HepG2 (cell line): ENCODE measurements at regions not wholly inside any gene's neighbourhood (a gene's known extent, or its start where the extent isn't known, plus 50 kb on each side); places are given as distances from the start of the nearest gene placed in this dataset.
A peak's percentile ranks its signal among the peaks of the same experiment; 100 is the strongest.

Experiments
- ATAC-seq: fragments of 200-7000 bp; cut with Tn5 transposase; 3 replicates; pipeline ENCODE4 v1.9.1; 2020; ENCODE audit warnings: mild to moderate bottlenecking, moderate library complexity
- BruUV-seq: library from RNA; stranded (reverse); fragments of 400-500 nt; replicated peaks from 2 replicates; lab custom pipeline; 2021; lab: Mats Ljungman, UMichigan
- CTCF ChIA-PET: fragments of 300-600 bp; formaldehyde crosslinking; extraction: SDS; loops from one replicate; lab custom pipeline; 2021; ENCODE audit warnings: low total read pairs, inconsistent platforms, low intra/inter-chr PET ratio; lab: Yijun Ruan, JAX
- POLR2A ChIA-PET: fragments of 350-600 bp; sonication (Branson Sonifier 250); formaldehyde crosslinking; loops from one replicate; lab custom pipeline; 2020; ENCODE audit warnings: antibody characterized with exemption, inconsistent platforms; lab: Yijun Ruan, JAX
- DNase-seq: peaks from one replicate; pipeline ENCODE4 v3.0.0-alpha.2; 2015; ENCODE audit warnings: low spot score
- FAIRE-seq: peaks from 3 replicates; lab custom pipeline; 2011; peaks lifted over from hg19 to GRCh38; lab: Jason Lieb, UNC
- H2AFZ ChIP-seq: one replicate; pipeline ENCODE4 v1.6.1; 2011; ENCODE audit warnings: low read length, inconsistent platforms
- H3K27ac ChIP-seq: fragments of 300-600 bp; 3 replicates; pipeline ENCODE4 v1.8.0; 2011; ENCODE audit warnings: mixed run types, mild to moderate bottlenecking, mixed read lengths, low read length, inconsistent platforms; ENCODE audit not compliant: insufficient read depth; ENCODE audit errors: extremely low read length
- H3K27me3 ChIP-seq, 2 experiments: fragments of 200-600 bp in 1 of 2; 2 replicates in 1 of 2; 3 replicates in 1 of 2; pipeline versions ENCODE4 v1.6.0 to v1.8.0; 2011; ENCODE audit warnings: low read length in 2 of 2, mild to moderate bottlenecking in 2 of 2, moderate library complexity in 2 of 2, inconsistent platforms in 1 of 2; ENCODE audit not compliant: insufficient read depth in 2 of 2, control insufficient read depth in 1 of 2
- H3K36me3 ChIP-seq, 2 experiments: fragments of 200-600 bp in 1 of 2; replicated peaks in 1 of 2; 2 replicates in 1 of 2; 3 replicates in 1 of 2; pipeline versions ENCODE4 v1.5.1 to v1.8.0; 2011; ENCODE audit warnings: low read length in 2 of 2, inconsistent platforms in 1 of 2; ENCODE audit not compliant: insufficient read depth in 2 of 2, control insufficient read depth in 1 of 2
- H3K4me1 ChIP-seq: 2 replicates; pipeline ENCODE4 v1.5.1; 2012; ENCODE audit warnings: low read length, inconsistent platforms; ENCODE audit not compliant: insufficient read depth
- H3K4me2 ChIP-seq: 2 replicates; pipeline ENCODE4 v1.6.0; 2011; ENCODE audit warnings: low read depth, low read length, inconsistent platforms
- H3K4me3 ChIP-seq, 3 experiments: fragments of 200-600 bp in 1 of 3; sonication (generic), shearing (Covaris generic) in 1 of 3; replicated peaks in 1 of 3; 2 replicates each; pipeline ENCODE4 v1.5.1; 2011 to 2016; ENCODE audit warnings: low read length in 3 of 3, inconsistent platforms in 2 of 3, low read depth in 2 of 3, mild to moderate bottlenecking in 2 of 3, control low read depth in 1 of 3, mixed read lengths in 1 of 3; ENCODE audit not compliant: insufficient read depth in 1 of 3
- H3K79me2 ChIP-seq: one replicate; pipeline ENCODE4 v1.6.1; 2011; ENCODE audit warnings: low read length, inconsistent platforms; ENCODE audit not compliant: insufficient read depth
- H3K9ac ChIP-seq: 2 replicates; pipeline ENCODE4 v1.6.0; 2011; ENCODE audit warnings: mild to moderate bottlenecking, low read depth, low read length, inconsistent platforms; ENCODE audit not compliant: insufficient read depth
- H3K9me3 ChIP-seq: 2 replicates; pipeline ENCODE4 v1.5.1; 2012; ENCODE audit warnings: mild to moderate bottlenecking, low read length
- H4K20me1 ChIP-seq: 2 replicates; pipeline ENCODE4 v1.6.0; 2011; ENCODE audit warnings: inconsistent platforms, mild to moderate bottlenecking, low read length, moderate library complexity; ENCODE audit not compliant: insufficient read depth
- AGO1 ChIP-seq: fragments of 200-400 bp; formaldehyde crosslinking; IDR thresholded peaks from 2 replicates; pipeline ENCODE4 v1.6.1; 2017; ENCODE audit warnings: mild to moderate bottlenecking, low read depth, low read length, moderate library complexity; ENCODE audit not compliant: poor library complexity, severe bottlenecking
- KDM1A ChIP-seq: IDR thresholded peaks from 2 replicates; pipeline ENCODE4 v1.6.1; 2016; ENCODE audit warnings: missing compliant biosample characterization
- KLF12 ChIP-seq: sonication (generic); formaldehyde crosslinking; IDR thresholded peaks from 2 replicates; pipeline ENCODE4 v1.4.0; 2020; ENCODE audit warnings: missing genetic modification reagents, borderline replicate concordance
- PHF21A ChIP-seq: sonication (generic); formaldehyde crosslinking; IDR thresholded peaks from 2 replicates; pipeline ENCODE4 v1.5.0; 2020; ENCODE audit warnings: mild to moderate bottlenecking, missing genetic modification reagents
- SP5 ChIP-seq: IDR thresholded peaks from 2 replicates; pipeline ENCODE4 v1.6.1; 2016; ENCODE audit warnings: low read depth, borderline replicate concordance
- ZBTB21 ChIP-seq: sonication (generic); formaldehyde crosslinking; IDR thresholded peaks from 2 replicates; pipeline ENCODE4 v1.4.0; 2020; ENCODE audit warnings: missing genetic modification reagents
- ZNF136 ChIP-seq: sonication (generic); formaldehyde crosslinking; IDR thresholded peaks from 2 replicates; pipeline ENCODE4 v1.8.1; 2022; ENCODE audit warnings: low read depth, mild to moderate bottlenecking, moderate library complexity, missing genetic modification reagents
- ZNF138 ChIP-seq: sonication (generic); formaldehyde crosslinking; IDR thresholded peaks from 2 replicates; pipeline ENCODE4 v1.5.0; 2020; ENCODE audit warnings: mild to moderate bottlenecking, low read depth, missing genetic modification reagents
- WGBS: methylation state at CpG from one replicate; pipeline ENCODE4 v1.1.6; 2017; ENCODE audit warnings: low lambda C conversion rate; 5-methylcytosine and 5-hydroxymethylcytosine counted together
- in situ Hi-C: cut with HindIII; loops from 2 replicates; pipeline ENCODE4 v1.10.0; 2017; ENCODE audit warnings: low pct_unique_long_range_greater_than_20kb; ENCODE audit not compliant: extremely low pct_ligation_motif_present
- intact Hi-C: fragments of 100-400 bp; cut with micrococcal nuclease; formaldehyde crosslinking; loops from one replicate; pipeline ENCODE4 v1.10.0; 2022; ENCODE audit not compliant: unreplicated experiment
- TF ChIP-seq, protein P1 (sequence below): IDR thresholded peaks from 2 replicates; pipeline ENCODE4 v1.6.1; 2016; ENCODE audit warnings: low read depth, control low read depth
- TF ChIP-seq, protein P2 (sequence below): sonication (generic); formaldehyde crosslinking; IDR thresholded peaks from 2 replicates; pipeline ENCODE4 v1.8.1; 2023; ENCODE audit warnings: missing genetic modification reagents, inconsistent platforms, borderline replicate concordance
- TF ChIP-seq, protein P3 (sequence below): IDR thresholded peaks from 2 replicates; pipeline ENCODE4 v1.6.1; 2016; ENCODE audit warnings: low read depth, missing genetic modification reagents, missing compliant biosample characterization
- TF ChIP-seq, protein P4 (sequence below): sonication (generic); formaldehyde crosslinking; IDR thresholded peaks from 2 replicates; pipeline ENCODE4 v1.4.0; 2020; ENCODE audit warnings: missing genetic modification reagents, borderline replicate concordance

DNA sequence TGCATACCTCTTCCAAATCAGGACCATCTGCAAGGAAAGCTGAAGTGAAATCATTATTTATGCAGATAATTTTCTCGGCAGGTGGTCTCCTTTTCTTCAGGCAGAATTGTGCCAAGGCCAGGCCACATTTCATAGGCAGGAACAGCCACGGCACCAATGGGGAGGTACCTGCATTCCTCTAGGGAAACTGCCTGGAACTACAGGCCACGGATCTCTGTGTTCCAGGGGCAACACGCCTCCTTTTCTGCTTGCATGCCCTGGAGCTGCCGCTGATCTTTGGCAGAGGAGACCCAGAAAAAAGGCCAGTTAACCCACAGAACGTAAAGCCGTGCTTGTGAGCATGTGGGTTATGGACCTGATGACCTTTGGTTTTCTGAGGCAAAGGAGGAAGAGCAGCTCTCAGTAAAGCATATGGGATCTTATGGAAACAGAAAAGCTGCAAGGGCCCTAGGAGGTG is 111.2 kb upstream of the KIAA1217 start:
- Histone ChIP-seq H3K9ac (no peak overlapping the region), H3K79me2 (no peaks in the 10 kb centered on the region), H3K36me3 (no peaks in the 10 kb centered on the region), H3K27ac (no peak overlapping the region), H3K4me2 (peak overlapping the region; percentile 38), H4K20me1 (no peaks in the 10 kb centered on the region), H3K27me3 (no peaks in the 10 kb centered on the region), H3K4me1 (peaks cover 6% of the 10 kb centered on the region; the same call in 1 of the 2 replicates), H3K9me3 (no peaks in the 10 kb centered on the region), H2AFZ (no peak overlapping the region), H3K4me3 (no peak overlapping the region)
- BruUV-seq = no TSS peak
- 5% methylated on average over 7 of the region's 7 CpGs for WGBS
- ATAC-seq = peak; percentile 84
- FAIRE-seq = no peak
- CTCF ChIA-PET = no interaction called here
- POLR2A ChIA-PET = no interaction called here
- peak; percentile 4 for DNase-seq
- in situ Hi-C loops (no loop called here), intact Hi-C loops (no loop called here)
- TF ChIP-seq, protein P1, sequence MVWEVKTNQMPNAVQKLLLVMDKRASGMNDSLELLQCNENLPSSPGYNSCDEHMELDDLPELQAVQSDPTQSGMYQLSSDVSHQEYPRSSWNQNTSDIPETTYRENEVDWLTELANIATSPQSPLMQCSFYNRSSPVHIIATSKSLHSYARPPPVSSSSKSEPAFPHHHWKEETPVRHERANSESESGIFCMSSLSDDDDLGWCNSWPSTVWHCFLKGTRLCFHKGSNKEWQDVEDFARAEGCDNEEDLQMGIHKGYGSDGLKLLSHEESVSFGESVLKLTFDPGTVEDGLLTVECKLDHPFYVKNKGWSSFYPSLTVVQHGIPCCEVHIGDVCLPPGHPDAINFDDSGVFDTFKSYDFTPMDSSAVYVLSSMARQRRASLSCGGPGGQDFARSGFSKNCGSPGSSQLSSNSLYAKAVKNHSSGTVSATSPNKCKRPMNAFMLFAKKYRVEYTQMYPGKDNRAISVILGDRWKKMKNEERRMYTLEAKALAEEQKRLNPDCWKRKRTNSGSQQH (CRISPR knock-in tag) = no peak
- no peak for TF ChIP-seq AGO1
- TF ChIP-seq, protein P2, sequence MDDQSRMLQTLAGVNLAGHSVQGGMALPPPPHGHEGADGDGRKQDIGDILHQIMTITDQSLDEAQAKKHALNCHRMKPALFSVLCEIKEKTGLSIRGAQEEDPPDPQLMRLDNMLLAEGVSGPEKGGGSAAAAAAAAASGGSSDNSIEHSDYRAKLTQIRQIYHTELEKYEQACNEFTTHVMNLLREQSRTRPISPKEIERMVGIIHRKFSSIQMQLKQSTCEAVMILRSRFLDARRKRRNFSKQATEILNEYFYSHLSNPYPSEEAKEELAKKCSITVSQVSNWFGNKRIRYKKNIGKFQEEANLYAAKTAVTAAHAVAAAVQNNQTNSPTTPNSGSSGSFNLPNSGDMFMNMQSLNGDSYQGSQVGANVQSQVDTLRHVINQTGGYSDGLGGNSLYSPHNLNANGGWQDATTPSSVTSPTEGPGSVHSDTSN (CRISPR knock-in tag) = no peak
- no peak for TF ChIP-seq ZNF136 (CRISPR knock-in tag)
- TF ChIP-seq ZBTB21 = no peak
- no peak for TF ChIP-seq KDM1A (CRISPR knock-in tag)
- TF ChIP-seq SP5 (CRISPR knock-in tag) = no peak
- TF ChIP-seq, protein P3, sequence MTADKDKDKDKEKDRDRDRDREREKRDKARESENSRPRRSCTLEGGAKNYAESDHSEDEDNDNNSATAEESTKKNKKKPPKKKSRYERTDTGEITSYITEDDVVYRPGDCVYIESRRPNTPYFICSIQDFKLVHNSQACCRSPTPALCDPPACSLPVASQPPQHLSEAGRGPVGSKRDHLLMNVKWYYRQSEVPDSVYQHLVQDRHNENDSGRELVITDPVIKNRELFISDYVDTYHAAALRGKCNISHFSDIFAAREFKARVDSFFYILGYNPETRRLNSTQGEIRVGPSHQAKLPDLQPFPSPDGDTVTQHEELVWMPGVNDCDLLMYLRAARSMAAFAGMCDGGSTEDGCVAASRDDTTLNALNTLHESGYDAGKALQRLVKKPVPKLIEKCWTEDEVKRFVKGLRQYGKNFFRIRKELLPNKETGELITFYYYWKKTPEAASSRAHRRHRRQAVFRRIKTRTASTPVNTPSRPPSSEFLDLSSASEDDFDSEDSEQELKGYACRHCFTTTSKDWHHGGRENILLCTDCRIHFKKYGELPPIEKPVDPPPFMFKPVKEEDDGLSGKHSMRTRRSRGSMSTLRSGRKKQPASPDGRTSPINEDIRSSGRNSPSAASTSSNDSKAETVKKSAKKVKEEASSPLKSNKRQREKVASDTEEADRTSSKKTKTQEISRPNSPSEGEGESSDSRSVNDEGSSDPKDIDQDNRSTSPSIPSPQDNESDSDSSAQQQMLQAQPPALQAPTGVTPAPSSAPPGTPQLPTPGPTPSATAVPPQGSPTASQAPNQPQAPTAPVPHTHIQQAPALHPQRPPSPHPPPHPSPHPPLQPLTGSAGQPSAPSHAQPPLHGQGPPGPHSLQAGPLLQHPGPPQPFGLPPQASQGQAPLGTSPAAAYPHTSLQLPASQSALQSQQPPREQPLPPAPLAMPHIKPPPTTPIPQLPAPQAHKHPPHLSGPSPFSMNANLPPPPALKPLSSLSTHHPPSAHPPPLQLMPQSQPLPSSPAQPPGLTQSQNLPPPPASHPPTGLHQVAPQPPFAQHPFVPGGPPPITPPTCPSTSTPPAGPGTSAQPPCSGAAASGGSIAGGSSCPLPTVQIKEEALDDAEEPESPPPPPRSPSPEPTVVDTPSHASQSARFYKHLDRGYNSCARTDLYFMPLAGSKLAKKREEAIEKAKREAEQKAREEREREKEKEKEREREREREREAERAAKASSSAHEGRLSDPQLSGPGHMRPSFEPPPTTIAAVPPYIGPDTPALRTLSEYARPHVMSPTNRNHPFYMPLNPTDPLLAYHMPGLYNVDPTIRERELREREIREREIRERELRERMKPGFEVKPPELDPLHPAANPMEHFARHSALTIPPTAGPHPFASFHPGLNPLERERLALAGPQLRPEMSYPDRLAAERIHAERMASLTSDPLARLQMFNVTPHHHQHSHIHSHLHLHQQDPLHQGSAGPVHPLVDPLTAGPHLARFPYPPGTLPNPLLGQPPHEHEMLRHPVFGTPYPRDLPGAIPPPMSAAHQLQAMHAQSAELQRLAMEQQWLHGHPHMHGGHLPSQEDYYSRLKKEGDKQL = no peak
- TF ChIP-seq ZNF138 = no peak
- TF ChIP-seq PHF21A (CRISPR knock-in tag) = no peak
- TF ChIP-seq, protein P4, sequence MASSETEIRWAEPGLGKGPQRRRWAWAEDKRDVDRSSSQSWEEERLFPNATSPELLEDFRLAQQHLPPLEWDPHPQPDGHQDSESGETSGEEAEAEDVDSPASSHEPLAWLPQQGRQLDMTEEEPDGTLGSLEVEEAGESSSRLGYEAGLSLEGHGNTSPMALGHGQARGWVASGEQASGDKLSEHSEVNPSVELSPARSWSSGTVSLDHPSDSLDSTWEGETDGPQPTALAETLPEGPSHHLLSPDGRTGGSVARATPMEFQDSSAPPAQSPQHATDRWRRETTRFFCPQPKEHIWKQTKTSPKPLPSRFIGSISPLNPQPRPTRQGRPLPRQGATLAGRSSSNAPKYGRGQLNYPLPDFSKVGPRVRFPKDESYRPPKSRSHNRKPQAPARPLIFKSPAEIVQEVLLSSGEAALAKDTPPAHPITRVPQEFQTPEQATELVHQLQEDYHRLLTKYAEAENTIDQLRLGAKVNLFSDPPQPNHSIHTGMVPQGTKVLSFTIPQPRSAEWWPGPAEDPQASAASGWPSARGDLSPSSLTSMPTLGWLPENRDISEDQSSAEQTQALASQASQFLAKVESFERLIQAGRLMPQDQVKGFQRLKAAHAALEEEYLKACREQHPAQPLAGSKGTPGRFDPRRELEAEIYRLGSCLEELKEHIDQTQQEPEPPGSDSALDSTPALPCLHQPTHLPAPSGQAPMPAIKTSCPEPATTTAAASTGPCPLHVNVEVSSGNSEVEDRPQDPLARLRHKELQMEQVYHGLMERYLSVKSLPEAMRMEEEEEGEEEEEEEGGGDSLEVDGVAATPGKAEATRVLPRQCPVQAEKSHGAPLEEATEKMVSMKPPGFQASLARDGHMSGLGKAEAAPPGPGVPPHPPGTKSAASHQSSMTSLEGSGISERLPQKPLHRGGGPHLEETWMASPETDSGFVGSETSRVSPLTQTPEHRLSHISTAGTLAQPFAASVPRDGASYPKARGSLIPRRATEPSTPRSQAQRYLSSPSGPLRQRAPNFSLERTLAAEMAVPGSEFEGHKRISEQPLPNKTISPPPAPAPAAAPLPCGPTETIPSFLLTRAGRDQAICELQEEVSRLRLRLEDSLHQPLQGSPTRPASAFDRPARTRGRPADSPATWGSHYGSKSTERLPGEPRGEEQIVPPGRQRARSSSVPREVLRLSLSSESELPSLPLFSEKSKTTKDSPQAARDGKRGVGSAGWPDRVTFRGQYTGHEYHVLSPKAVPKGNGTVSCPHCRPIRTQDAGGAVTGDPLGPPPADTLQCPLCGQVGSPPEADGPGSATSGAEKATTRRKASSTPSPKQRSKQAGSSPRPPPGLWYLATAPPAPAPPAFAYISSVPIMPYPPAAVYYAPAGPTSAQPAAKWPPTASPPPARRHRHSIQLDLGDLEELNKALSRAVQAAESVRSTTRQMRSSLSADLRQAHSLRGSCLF (CRISPR knock-in tag) = no peak
- no peak for TF ChIP-seq KLF12 (CRISPR knock-in tag)
